Thyroid gland (tissue), 4 donors: ENCODE measurements at regions not wholly inside any gene's neighbourhood (a gene's known extent, or its start where the extent isn't known, plus 50 kb on each side); places are given as distances from the start of the nearest gene placed in this dataset.

Experiments
- POLR2A ChIP-seq, 2 donors: fragments of 450-650 bp; IDR thresholded peaks; one replicate each; pipeline ENCODE4 v1.6.1; 2017; ENCODE audit warnings: antibody characterized with exemption in 2 of 2, mild to moderate bottlenecking in 2 of 2, moderate library complexity in 1 of 2
- TF ChIP-seq, protein P1 (sequence below), 6 experiments: fragments of 200-600 bp in 3 of 6; fragments of 450-650 bp in 3 of 6; sonication (generic) in 3 of 6; IDR thresholded peaks; one replicate each; pipeline ENCODE4 v1.5.1; 2016 to 2019; ENCODE audit warnings: antibody characterized with exemption in 6 of 6, mild to moderate bottlenecking in 2 of 6, inconsistent platforms in 1 of 6, moderate library complexity in 1 of 6

DNA sequence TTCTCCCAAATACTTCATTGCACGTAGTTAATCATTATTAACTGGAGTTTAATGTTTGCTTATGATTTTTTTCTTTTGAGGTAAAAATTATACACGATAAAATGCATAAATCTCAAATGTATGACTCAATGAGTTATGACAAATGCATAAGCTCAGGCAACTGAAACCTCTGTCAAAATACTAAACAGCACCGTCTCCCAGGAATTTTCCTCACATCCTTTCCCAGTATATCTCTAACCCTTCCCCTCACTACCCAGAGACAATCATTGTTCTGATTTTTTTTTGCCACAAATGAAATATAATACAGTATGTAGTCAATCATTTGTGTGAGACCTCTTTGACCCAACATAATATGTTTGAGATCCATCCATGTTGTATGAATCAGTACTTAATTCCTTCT, 606.5 kb downstream of the CPS1 start:
- TF ChIP-seq, protein P1, sequence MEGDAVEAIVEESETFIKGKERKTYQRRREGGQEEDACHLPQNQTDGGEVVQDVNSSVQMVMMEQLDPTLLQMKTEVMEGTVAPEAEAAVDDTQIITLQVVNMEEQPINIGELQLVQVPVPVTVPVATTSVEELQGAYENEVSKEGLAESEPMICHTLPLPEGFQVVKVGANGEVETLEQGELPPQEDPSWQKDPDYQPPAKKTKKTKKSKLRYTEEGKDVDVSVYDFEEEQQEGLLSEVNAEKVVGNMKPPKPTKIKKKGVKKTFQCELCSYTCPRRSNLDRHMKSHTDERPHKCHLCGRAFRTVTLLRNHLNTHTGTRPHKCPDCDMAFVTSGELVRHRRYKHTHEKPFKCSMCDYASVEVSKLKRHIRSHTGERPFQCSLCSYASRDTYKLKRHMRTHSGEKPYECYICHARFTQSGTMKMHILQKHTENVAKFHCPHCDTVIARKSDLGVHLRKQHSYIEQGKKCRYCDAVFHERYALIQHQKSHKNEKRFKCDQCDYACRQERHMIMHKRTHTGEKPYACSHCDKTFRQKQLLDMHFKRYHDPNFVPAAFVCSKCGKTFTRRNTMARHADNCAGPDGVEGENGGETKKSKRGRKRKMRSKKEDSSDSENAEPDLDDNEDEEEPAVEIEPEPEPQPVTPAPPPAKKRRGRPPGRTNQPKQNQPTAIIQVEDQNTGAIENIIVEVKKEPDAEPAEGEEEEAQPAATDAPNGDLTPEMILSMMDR (IDR thresholded peaks at IDR 0.05) = no peak
- no peak for TF ChIP-seq POLR2A (IDR thresholded peaks at IDR 0.05)
